GM12878 (cell line): ENCODE measurements at regions not wholly inside any gene's neighbourhood (a gene's known extent, or its start where the extent isn't known, plus 50 kb on each side); places are given as distances from the start of the nearest gene placed in this dataset.

ENCODE experiments used
- CTCF ChIP-seq, 3 experiments: IDR thresholded peaks in 2 of 3; conservative IDR thresholded peaks in 1 of 3; 2 replicates each; pipeline ENCODE4 v1.5.1; 2011; ENCODE audit warnings: low read depth in 3 of 3, low read length in 3 of 3, mild to moderate bottlenecking in 3 of 3, control low read depth in 2 of 3, moderate library complexity in 2 of 3, inconsistent platforms in 1 of 3, mixed read lengths in 1 of 3; ENCODE audit not compliant: control insufficient read depth in 2 of 3, insufficient read depth in 1 of 3; ENCODE audit errors: extremely low read depth in 1 of 3
- GABPA ChIP-seq: IDR thresholded peaks from 2 replicates; pipeline ENCODE4 v1.6.1; 2014; ENCODE audit warnings: antibody characterized with exemption, low read depth, mild to moderate bottlenecking, inconsistent platforms
- MEF2A ChIP-seq: IDR thresholded peaks from 2 replicates; pipeline ENCODE4 v1.6.1; 2011; ENCODE audit warnings: low read depth, mild to moderate bottlenecking, low read length, moderate library complexity; ENCODE audit not compliant: insufficient read depth
- POLR2AphosphoS5 ChIP-seq: IDR thresholded peaks from 2 replicates; pipeline ENCODE4 v1.6.1; 2011; ENCODE audit warnings: mild to moderate bottlenecking, low read length, inconsistent platforms
- RFX5 ChIP-seq: IDR thresholded peaks from 2 replicates; pipeline ENCODE4 v1.6.1; 2011; ENCODE audit warnings: low read depth, low read length, improper control_type of control experiment
- SMC3 ChIP-seq: IDR thresholded peaks from 2 replicates; pipeline ENCODE4 v1.6.1; 2011; ENCODE audit warnings: low read length, improper control_type of control experiment, borderline replicate concordance
- ZNF274 ChIP-seq: IDR thresholded peaks from one replicate; pipeline ENCODE4 v1.8.0; 2011; ENCODE audit not compliant: insufficient read length, insufficient read depth
- ZSCAN29 ChIP-seq: fragments of 450-650 bp; IDR thresholded peaks from 2 replicates; pipeline ENCODE4 v1.6.1; 2017; ENCODE audit warnings: mild to moderate bottlenecking, moderate library complexity

- no peak for TF ChIP-seq RFX5
- TF ChIP-seq ZNF274: no peak
- TF ChIP-seq ZSCAN29: no peak
- TF ChIP-seq MEF2A: no peak
- TF ChIP-seq GABPA: no peak
- no peak for TF ChIP-seq SMC3
- TF ChIP-seq POLR2AphosphoS5: no peak
- TF ChIP-seq CTCF (IDR thresholded peaks at IDR 0.05 in 2 of 3, conservative IDR thresholded peaks at IDR 0.05 in 1 of 3; ENCODE audit: control insufficient read depth in 2 of 3, extremely low read depth in 1 of 3, insufficient read depth in 1 of 3, low read depth in 3 of 3, low read length in 3 of 3): no peak
These were observed 76.1 kb upstream of the PCDH8 start for GRCh38 chr13:52924289-52925148.
